Mucosa of rectum (tissue), 2 donors: ENCODE measurements at regions not wholly inside any gene's neighbourhood (a gene's known extent, or its start where the extent isn't known, plus 50 kb on each side); places are given as distances from the start of the nearest gene placed in this dataset.

Source experiments
- H3K27ac ChIP-seq, 2 donors: one replicate each; pipeline ENCODE4 v1.7.0; 2013; ENCODE audit warnings: inconsistent platforms in 2 of 2, low read depth in 2 of 2, low read length in 2 of 2
- H3K27me3 ChIP-seq, 2 donors: one replicate each; pipeline ENCODE4 v1.7.0; 2013; ENCODE audit warnings: low read length in 2 of 2; ENCODE audit not compliant: control insufficient read depth in 2 of 2, insufficient read depth in 2 of 2
- H3K36me3 ChIP-seq, 2 donors: one replicate each; pipeline ENCODE4 v1.7.0; 2013; ENCODE audit warnings: low read length in 2 of 2; ENCODE audit not compliant: control insufficient read depth in 2 of 2, insufficient read depth in 2 of 2
- H3K4me1 ChIP-seq, 2 donors: one replicate each; pipeline ENCODE4 v1.7.0; 2013; ENCODE audit warnings: low read length in 2 of 2, mild to moderate bottlenecking in 1 of 2; ENCODE audit not compliant: control insufficient read depth in 2 of 2, insufficient read depth in 2 of 2
- H3K4me3 ChIP-seq, 2 donors: one replicate each; pipeline ENCODE4 v1.7.0; 2013; ENCODE audit warnings: low read length in 2 of 2
- H3K9ac ChIP-seq, 2 donors: one replicate each; pipeline ENCODE4 v1.7.0; 2013; ENCODE audit warnings: low read length in 2 of 2, low read depth in 1 of 2, mild to moderate bottlenecking in 1 of 2
- H3K9me3 ChIP-seq, 2 donors: one replicate each; pipeline ENCODE4 v1.7.0; 2013; ENCODE audit warnings: low read length in 2 of 2; ENCODE audit not compliant: control insufficient read depth in 2 of 2
- donor health status: healthy.
- donor health status: Normal muscosa, but diverticular disease.

DNA sequence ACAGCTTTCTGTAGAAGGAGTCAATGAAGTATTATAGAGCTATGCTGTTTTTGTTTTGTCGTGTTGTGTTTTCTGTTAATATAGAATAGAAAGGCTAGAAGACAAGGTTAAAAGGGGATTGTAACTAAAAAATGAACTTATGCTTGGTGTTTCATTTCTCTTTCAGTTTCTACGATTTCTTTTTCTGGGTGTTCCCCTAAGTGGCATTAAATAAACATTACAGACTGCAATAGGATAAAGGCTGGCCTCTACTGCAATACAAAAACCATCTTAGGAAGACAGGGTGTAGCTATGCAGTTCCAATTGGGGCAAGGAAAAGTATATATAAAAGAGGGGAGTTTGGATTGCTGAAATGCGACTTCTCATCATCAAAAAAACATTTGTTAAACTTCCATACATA is 1609.7 kb upstream of the ACVR2A start:
- Histone ChIP-seq H3K4me3 (no peak overlapping the region), H3K9me3 (no peaks in the 10 kb centered on the region), H3K4me1 (no peaks in the 10 kb centered on the region), H3K27me3 (no peaks in the 10 kb centered on the region), H3K36me3 (no peaks in the 10 kb centered on the region), H3K9ac (no peak overlapping the region), H3K27ac (no peak overlapping the region)

DNA sequence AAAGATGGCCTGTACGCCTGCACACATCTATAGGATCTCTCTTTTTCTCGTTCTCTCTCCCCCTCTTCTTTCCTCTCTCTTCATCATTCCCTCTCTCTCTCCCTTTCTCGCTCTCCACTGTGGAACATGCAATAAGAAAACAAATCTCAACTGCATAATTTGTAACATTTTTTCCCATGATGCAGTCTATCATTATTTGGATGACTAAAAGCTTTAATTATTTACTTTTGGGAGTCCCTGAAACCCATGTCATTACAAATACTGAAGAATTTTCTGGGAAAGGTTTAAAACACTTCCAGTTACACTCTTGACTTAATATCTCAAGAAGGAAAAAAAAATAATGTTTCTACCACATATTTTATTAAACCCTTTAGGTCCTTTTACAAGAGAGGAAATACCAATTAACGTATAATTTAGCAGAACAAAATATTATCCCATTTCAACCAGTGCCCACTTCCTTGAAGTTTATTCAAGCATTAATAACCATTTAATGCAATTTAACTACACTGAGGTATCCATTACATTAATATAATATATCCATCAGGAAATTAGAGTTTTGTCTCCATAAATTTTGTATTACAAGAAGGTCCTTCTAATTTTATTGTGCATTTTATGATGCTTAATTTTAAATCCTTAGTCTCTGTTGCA is 1615.2 kb upstream of the ACVR2A start:
- Histone ChIP-seq H3K27ac (no peak overlapping the region), H3K9me3 (no peaks in the 10 kb centered on the region), H3K4me3 (no peak overlapping the region), H3K27me3 (no peaks in the 10 kb centered on the region), H3K36me3 (no peaks in the 10 kb centered on the region), H3K9ac (no peak overlapping the region), H3K4me1 (no peaks in the 10 kb centered on the region)

DNA sequence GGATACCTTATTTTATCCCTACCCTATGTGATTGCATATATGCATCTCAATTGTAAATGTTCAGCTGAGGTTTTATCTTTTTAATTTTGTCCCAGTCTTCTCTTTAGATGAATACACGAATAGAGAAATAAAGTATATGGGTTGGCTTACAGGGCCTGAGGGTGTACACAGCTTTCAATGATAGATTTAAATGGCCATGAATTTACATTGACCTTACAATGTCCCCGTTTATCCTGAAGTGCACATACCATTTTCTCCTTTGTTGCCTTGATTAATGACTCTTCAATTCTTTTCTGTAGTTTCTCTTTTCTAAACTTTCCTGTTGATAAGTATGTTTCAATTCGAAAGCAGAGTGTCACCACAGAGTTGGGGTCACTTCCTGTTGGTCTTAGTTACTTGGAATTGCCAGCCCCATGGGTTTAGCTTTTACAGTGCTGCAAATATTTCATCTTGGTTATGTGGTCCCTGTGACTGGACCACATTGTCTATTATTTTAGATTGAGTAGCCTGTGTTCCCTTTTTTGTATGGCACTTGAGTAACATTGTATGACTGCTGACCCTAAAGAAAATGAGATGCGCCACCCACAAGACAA is 1616.3 kb upstream of the ACVR2A start:
- H3K9me3 ChIP-seq = no peaks in the 10 kb centered on the region
- no peak overlapping the region for H3K9ac ChIP-seq
- H3K27me3 ChIP-seq = no peaks in the 10 kb centered on the region
- H3K27ac ChIP-seq = no peak overlapping the region
- no peaks in the 10 kb centered on the region for H3K4me1 ChIP-seq
- no peak overlapping the region for H3K4me3 ChIP-seq
- no peaks in the 10 kb centered on the region for H3K36me3 ChIP-seq

DNA sequence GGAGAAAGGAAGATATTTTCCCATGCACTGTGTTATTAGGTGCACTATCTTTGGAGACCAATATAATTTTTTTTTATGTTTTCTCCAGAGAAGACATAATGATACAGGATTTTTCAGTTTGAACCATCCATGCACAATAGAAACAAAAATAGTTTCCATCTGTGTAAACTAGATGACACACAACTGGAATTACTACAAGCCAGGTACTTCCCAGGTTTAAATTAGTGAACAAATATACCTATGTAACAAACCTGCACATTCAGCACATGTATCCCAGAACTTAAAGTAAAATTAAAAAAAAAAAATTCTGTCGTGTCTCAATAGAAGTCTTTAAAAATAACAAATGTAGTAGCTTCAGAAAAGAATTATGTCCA is 1616.8 kb upstream of the ACVR2A start:
- no peaks in the 10 kb centered on the region for H3K9me3 ChIP-seq
- no peaks in the 10 kb centered on the region for H3K36me3 ChIP-seq

DNA sequence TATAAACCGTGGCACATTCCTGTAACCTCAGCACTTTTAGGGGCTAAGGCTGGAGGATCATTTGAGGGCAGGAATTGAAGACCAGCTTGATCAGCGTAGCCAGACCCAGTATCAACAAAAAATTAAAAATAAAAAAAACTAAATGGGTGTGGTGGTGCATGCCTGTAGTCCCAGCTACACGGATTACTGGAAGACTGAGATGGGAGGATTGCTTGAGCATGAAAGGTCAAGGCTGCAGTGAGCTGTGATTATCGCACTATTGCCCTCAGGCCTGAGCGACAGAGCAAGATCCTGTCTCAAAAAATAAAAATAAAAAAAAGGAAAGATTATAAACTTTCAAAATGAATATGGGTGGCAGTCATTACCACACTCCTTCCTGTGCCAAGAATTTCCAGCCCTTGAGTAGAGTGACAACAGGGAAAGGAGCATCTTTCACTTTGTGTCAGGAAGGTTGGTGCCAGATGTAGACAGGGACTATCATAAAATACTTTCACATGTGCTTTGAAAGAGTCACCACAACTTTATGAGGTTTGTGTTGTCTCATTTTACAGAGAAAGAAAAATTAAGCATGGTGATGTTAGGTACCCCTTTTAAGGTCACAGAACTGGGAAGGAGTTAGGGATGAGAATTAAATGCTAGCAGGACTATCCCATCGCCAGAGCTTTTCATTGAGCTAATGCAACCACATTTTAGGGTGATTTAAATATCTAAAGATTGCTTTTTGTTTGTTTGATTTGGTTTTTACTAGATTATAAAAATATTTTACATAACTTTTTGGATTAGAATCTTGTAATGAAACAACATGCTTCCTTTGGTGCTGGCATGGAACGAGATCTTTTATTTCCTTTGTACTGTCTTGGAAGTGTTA is 1617.4 kb upstream of the ACVR2A start:
- no peak overlapping the region for H3K9ac ChIP-seq
- H3K36me3 ChIP-seq = no peaks in the 10 kb centered on the region
- no peaks in the 10 kb centered on the region for H3K27me3 ChIP-seq
- no peak overlapping the region for H3K4me3 ChIP-seq
- H3K9me3 ChIP-seq = no peaks in the 10 kb centered on the region
- no peak overlapping the region for H3K27ac ChIP-seq
- H3K4me1 ChIP-seq = no peaks in the 10 kb centered on the region

More for the DNA sequence above, 1616.8 kb upstream of the ACVR2A start:
- Histone ChIP-seq H3K9ac (no peak overlapping the region), H3K4me3 (no peak overlapping the region), H3K4me1 (no peaks in the 10 kb centered on the region), H3K27ac (no peak overlapping the region), H3K27me3 (no peaks in the 10 kb centered on the region)

DNA sequence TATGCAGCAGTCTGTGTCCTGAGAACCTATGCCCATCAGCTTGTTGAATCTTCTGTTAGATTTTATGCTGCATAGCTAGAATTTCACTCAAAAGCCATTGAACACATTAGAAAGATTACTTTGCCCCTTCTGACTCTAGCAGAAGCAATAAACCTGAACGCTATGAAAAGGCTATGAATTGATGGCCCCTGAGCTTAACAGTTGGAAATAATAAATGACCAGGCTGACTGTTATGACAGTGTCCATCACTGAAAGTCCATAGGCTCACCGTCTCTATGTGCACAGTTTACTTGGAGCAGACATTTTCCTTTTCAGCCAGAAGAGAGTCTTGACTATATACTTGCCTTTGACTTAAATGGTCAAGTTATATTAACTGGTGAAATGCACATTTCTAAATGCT is 1618.8 kb upstream of the ACVR2A start:
- Histone ChIP-seq H3K27ac (no peak overlapping the region), H3K4me1 (no peaks in the 10 kb centered on the region), H3K9ac (no peak overlapping the region), H3K9me3 (no peaks in the 10 kb centered on the region), H3K36me3 (no peaks in the 10 kb centered on the region), H3K27me3 (no peaks in the 10 kb centered on the region), H3K4me3 (no peak overlapping the region)

DNA sequence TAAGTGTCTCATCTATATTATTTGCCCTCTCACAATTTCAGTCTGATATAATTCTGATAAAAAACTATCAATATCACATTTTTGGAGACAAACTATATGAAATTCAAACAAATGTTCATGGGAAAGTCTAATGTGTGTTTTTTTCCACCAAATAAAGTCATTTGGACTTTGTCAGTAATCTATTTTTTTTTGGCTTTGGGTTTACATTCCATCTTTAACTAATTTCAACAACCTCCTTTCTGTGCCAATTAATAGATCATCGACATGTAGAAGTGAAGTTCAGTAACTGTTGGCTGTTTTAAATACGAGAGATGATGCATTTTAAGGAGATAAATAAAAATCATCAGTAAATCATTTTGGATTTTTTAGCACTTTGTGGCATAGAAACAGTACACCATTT is 1623.0 kb upstream of the ACVR2A start:
- no peak overlapping the region for H3K9ac ChIP-seq
- H3K27ac ChIP-seq = no peak overlapping the region
- no peaks in the 10 kb centered on the region for H3K9me3 ChIP-seq
- H3K4me1 ChIP-seq = no peaks in the 10 kb centered on the region
- H3K36me3 ChIP-seq = no peaks in the 10 kb centered on the region
- H3K4me3 ChIP-seq = no peak overlapping the region
- no peaks in the 10 kb centered on the region for H3K27me3 ChIP-seq

DNA sequence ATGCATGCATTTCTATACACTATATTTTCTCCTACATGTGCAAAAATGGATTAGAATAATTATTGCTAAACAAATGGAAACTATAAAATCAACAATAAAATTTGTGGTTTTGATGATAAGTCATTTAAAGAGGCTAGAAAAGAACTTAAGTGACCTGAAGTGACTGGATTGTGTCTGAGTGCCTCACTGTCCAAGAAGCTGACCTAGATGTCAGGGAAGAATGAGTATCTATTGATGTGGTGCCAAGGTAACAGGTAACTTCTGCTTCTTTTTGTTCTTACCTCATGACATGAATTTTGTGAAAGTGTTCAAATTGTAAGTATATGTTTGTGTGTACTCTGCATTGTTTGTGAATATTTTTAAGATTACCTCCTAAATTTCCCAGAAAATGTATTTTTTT is 1623.9 kb upstream of the ACVR2A start:
- H3K27me3 ChIP-seq = no peaks in the 10 kb centered on the region
- H3K4me1 ChIP-seq = no peaks in the 10 kb centered on the region
- H3K9me3 ChIP-seq = no peaks in the 10 kb centered on the region
- no peak overlapping the region for H3K9ac ChIP-seq
- H3K36me3 ChIP-seq = no peaks in the 10 kb centered on the region
- no peak overlapping the region for H3K27ac ChIP-seq
- no peak overlapping the region for H3K4me3 ChIP-seq

DNA sequence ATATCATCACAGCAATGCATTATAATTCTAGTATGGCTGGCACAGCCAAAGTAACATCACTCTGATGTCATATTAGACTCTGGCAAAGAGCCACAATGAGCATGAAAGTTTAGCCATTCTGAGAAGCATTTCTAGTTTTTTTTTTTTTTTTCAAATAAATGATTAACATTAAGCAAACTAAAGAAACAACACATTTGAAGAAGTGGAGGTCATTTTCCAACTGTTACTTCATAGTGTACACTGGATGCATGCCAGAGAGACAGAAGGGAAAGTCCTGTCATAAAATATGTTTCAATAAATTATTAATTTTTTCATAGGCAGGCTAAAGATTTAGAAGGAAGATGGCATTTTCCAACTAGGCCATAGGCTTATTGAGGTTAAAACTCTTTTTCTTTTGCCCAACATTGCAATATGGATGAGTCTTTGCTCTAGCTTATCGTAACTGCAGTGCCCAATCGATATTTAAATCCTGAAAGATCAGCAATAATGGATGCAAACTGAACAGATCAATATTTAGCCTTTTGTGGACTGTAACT is 1630.4 kb upstream of the ACVR2A start:
- Histone ChIP-seq H3K9me3 (no peaks in the 10 kb centered on the region), H3K9ac (no peak overlapping the region), H3K27ac (no peak overlapping the region), H3K36me3 (no peaks in the 10 kb centered on the region), H3K27me3 (no peaks in the 10 kb centered on the region), H3K4me1 (no peaks in the 10 kb centered on the region), H3K4me3 (no peak overlapping the region)

DNA sequence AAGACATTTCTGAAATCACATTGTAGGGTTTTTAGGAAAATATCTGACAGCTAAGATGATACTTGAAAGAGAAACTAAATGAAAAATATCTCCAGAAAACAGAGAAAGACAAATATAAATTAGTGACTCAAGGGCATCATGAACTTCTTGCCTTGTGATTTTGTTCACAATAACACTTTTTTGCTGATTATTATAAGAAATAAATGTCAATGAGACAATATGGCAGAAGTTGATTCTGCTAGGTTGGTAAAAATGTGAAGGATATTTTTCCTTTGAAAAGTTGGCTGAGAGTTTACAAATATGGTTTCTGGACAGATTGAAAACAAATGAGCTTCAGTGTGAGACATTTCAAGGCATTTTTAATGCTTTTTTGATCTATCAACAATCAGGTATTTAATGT is 1631.2 kb upstream of the ACVR2A start:
- Histone ChIP-seq H3K9me3 (no peaks in the 10 kb centered on the region), H3K9ac (no peak overlapping the region), H3K27me3 (no peaks in the 10 kb centered on the region), H3K36me3 (no peaks in the 10 kb centered on the region), H3K27ac (no peak overlapping the region), H3K4me1 (no peaks in the 10 kb centered on the region), H3K4me3 (no peak overlapping the region)
